ENCODE measurements at regions not wholly inside any gene's neighbourhood (a gene's known extent, or its start where the extent isn't known, plus 50 kb on each side); places are given as distances from the start of the nearest gene placed in this dataset.

DNA sequence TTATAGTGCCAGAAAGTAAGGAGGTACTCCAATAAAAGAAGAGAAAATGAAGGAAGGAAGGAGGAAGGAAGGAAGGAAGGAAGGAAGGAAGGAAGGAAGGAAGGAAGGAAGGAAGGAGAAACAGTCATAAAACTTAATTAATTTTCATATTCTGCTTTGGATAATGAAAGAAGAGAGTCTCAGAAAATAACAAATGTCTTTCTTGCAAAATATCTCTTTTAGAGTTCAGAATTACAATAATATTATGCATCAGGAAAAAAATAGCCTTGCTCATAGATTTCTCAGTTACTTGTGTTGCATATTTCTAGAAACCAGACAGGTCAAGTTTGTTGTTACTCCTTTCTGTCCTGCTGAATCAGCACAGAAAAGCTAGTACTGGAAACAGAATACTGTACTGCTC is 130.1 kb upstream of the DKK2 start:
- DNase-seq (ENCODE audit: low read depth) = no peak
- TF ChIP-seq, protein P1, sequence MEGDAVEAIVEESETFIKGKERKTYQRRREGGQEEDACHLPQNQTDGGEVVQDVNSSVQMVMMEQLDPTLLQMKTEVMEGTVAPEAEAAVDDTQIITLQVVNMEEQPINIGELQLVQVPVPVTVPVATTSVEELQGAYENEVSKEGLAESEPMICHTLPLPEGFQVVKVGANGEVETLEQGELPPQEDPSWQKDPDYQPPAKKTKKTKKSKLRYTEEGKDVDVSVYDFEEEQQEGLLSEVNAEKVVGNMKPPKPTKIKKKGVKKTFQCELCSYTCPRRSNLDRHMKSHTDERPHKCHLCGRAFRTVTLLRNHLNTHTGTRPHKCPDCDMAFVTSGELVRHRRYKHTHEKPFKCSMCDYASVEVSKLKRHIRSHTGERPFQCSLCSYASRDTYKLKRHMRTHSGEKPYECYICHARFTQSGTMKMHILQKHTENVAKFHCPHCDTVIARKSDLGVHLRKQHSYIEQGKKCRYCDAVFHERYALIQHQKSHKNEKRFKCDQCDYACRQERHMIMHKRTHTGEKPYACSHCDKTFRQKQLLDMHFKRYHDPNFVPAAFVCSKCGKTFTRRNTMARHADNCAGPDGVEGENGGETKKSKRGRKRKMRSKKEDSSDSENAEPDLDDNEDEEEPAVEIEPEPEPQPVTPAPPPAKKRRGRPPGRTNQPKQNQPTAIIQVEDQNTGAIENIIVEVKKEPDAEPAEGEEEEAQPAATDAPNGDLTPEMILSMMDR (conservative IDR thresholded peaks at IDR 0.05; ENCODE audit: control insufficient read depth, insufficient read depth, low read depth, low read length) = no peak
- H3K4me3 ChIP-seq (ENCODE audit: control insufficient read depth, low read depth, low read length) = no peak overlapping the region

DNA sequence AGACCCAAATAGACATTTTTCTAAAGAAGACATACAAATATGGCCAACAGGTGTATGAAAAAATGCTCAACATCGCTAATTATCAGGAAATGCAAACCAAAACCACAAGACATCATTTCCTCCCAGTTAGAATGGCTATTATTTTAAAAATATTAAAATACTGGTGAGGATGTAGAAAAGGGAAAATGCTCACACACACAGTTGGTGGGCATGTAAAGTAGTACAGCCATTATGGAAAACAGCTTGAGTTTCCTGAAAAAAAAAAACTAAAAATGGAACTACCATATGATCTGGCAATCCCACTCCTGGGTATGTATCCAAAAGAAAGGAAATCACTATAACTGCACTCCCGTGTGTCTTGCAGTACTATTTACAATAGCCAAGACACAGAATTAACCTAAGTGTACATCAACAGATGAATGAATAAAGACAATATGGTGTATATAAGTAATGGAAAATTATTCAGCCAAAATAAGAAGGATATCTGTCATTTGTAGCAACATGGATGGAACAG is 128.9 kb upstream of the DKK2 start:
- no peak overlapping the region for H3K4me3 ChIP-seq (ENCODE audit: control insufficient read depth, low read depth, low read length)
- no peak for DNase-seq (ENCODE audit: low read depth)
- TF ChIP-seq, protein P1 (conservative IDR thresholded peaks at IDR 0.05; ENCODE audit: control insufficient read depth, insufficient read depth, low read depth, low read length) = no peak

DNA sequence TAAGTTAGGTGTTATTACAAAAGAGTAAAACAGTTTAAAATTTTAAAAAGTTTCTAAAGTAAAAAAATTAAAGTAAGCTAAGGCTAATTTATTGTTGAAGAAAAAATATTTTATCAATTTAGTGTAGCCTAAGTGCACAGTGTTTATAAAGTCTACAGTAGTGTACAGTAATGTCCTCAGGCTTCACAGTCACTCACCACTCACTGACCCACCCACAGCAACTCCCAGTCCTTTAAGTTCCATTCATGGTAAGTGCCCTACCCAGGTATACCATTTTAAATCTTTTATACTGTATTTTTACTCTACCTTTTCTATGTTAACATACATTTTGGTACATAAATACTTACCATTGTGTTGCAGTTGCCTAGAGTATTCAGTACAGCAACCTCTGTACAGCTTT is 120.3 kb upstream of the DKK2 start:
- TF ChIP-seq, protein P1 (conservative IDR thresholded peaks at IDR 0.05; ENCODE audit: control insufficient read depth, insufficient read depth, low read depth, low read length) = no peak
- no peak for DNase-seq (ENCODE audit: low read depth)
- H3K4me3 ChIP-seq (ENCODE audit: control insufficient read depth, low read depth, low read length) = no peak overlapping the region

DNA sequence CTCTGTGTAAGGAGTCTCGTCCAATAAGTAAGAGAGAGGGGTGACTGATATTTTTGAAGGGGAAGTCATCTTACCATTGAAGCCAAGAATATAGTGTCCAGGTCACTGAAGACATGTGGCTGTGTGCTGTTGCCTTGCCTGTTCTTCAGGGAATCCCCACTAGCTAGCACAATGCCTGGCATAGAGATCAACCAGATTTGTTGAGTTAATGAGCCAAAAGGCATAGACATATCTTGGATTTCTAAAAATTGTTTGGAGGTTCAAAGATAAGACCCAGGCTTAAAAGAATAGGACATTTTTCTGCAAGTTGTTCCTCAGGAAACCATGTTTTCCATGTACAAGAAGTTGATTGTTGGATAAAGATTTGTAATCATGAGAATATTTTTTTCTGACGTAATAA is 119.3 kb upstream of the DKK2 start:
- no peak for DNase-seq (ENCODE audit: low read depth)
- TF ChIP-seq, protein P1 (conservative IDR thresholded peaks at IDR 0.05; ENCODE audit: control insufficient read depth, insufficient read depth, low read depth, low read length) = no peak
- H3K4me3 ChIP-seq (ENCODE audit: control insufficient read depth, low read depth, low read length) = no peak overlapping the region

DNA sequence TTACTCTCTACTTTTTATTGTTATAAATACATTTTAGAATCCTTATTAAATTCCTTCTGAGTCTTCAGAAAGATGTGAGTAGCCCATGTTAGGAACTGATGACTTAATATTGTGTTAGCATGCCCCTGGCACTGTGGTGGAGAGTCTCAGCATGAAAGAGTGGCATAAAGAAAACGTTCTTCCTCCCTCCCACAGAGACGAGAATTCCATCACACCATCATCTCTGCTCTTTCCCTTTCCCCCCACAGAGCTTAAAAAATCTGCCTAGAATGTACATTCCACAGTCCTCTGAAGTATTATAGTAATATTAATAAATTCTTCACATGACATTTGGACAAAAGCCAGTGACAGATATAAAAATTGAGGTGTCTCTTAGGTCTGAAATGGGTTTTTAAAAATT is 117.8 kb upstream of the DKK2 start:
- no peak overlapping the region for H3K4me3 ChIP-seq (ENCODE audit: control insufficient read depth, low read depth, low read length)
- TF ChIP-seq, protein P1 (conservative IDR thresholded peaks at IDR 0.05; ENCODE audit: control insufficient read depth, insufficient read depth, low read depth, low read length) = no peak
- no peak for DNase-seq (ENCODE audit: low read depth)

DNA sequence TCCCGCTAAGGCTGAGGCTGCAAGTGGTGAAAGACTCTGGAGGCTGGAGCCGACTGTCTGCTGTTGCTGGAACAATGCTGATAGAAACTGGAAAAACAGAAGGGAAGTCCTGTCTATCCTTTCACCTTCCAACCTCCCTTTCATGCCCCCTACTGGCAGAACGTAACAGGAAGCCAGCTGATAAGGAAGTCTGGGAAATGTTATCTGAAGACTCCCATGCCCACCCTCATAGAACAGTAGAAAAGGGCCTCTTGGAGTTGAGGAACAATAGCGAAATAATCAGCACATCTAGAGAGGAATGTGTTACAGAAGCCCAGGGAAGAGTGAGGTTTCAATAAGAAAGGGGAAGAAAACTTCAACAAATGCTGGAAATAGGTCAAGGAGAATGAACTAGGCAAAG is 117.1 kb upstream of the DKK2 start:
- DNase-seq (ENCODE audit: low read depth) = peak; percentile 48
- no peak overlapping the region for H3K4me3 ChIP-seq (ENCODE audit: control insufficient read depth, low read depth, low read length)
- TF ChIP-seq, protein P1 (conservative IDR thresholded peaks at IDR 0.05; ENCODE audit: control insufficient read depth, insufficient read depth, low read depth, low read length) = peak; percentile 65

DNA sequence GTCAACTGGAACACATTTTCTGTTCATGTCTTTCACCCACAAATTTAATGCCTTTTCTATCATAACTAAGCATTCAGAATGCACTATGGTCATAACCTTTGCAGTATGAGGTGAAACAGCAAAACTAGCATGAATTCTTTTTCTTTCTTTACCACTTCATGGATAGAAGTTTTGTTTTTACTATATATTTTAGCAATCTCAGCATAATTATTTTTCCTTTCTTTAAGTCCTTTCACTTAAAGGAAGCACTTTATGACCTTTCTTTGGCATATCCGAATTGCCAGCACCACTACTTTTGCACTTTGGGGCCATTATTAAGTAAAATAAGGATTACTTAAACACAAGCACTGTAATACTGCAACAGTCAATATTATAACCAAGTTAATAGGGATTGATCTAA is 115.1 kb upstream of the DKK2 start:
- no peak overlapping the region for H3K4me3 ChIP-seq (ENCODE audit: control insufficient read depth, low read depth, low read length)
- TF ChIP-seq, protein P1 (conservative IDR thresholded peaks at IDR 0.05; ENCODE audit: control insufficient read depth, insufficient read depth, low read depth, low read length) = no peak

More for the DNA sequence above, 115.1 kb upstream of the DKK2 start:
- no peak for DNase-seq (ENCODE audit: low read depth)
